Lung microvascular endothelial cell (primary cell): ENCODE measurements at regions not wholly inside any gene's neighbourhood (a gene's known extent, or its start where the extent isn't known, plus 50 kb on each side); places are given as distances from the start of the nearest gene placed in this dataset.

Source experiments
- DNase-seq, 2 donors: peaks; one replicate each; pipeline versions ENCODE4 v3.0.0 to v3.0.0-alpha.2; 2010; ENCODE audit warnings: low read depth in 2 of 2

- no peak for DNase-seq
These were observed 335.7 kb downstream of the GPR37 start for GRCh38 chr7:124429923-124430322.

- DNase-seq: no peak
These were observed 336.8 kb downstream of the GPR37 start for GRCh38 chr7:124428781-124429180.

- no peak for DNase-seq
These were observed 339.0 kb downstream of the GPR37 start for GRCh38 chr7:124426621-124427020.

- no peak for DNase-seq
These were observed 341.7 kb downstream of the GPR37 start for GRCh38 chr7:124423863-124424262.

GRCh38 chr7:124422081-124422480, 343.5 kb downstream of the GPR37 start:
- DNase-seq: no peak

GRCh38 chr7:124420367-124420766, 345.2 kb downstream of the GPR37 start:
- DNase-seq: no peak

- no peak for DNase-seq
These were observed 352.6 kb downstream of the GPR37 start for GRCh38 chr7:124413029-124413428.

- no peak for DNase-seq
These were observed 353.1 kb downstream of the GPR37 start for GRCh38 chr7:124412531-124412930.

GRCh38 chr7:124411796-124412195, 353.8 kb downstream of the GPR37 start:
- no peak for DNase-seq

- DNase-seq: no peak
These were observed 362.0 kb downstream of the GPR37 start for GRCh38 chr7:124403587-124403986.

- DNase-seq: no peak
These were observed 362.5 kb downstream of the GPR37 start for GRCh38 chr7:124403112-124403511.

GRCh38 chr7:124399941-124400340, 365.7 kb downstream of the GPR37 start:
- no peak for DNase-seq

- no peak for DNase-seq
These were observed 366.2 kb upstream of the TMEM229A start for GRCh38 chr7:124398937-124399552.

- no peak for DNase-seq
These were observed 364.3 kb upstream of the TMEM229A start for GRCh38 chr7:124397134-124397533.

GRCh38 chr7:124390301-124390700, 357.4 kb upstream of the TMEM229A start:
- DNase-seq: no peak

- DNase-seq: no peak
These were observed 355.9 kb upstream of the TMEM229A start for GRCh38 chr7:124388751-124389150.

- no peak for DNase-seq
These were observed 354.2 kb upstream of the TMEM229A start for GRCh38 chr7:124387056-124387455.

- no peak for DNase-seq
These were observed 346.4 kb upstream of the TMEM229A start for GRCh38 chr7:124379296-124379695.

- DNase-seq: no peak
These were observed 343.2 kb upstream of the TMEM229A start for GRCh38 chr7:124376111-124376510.

- DNase-seq: no peak
These were observed 342.5 kb upstream of the TMEM229A start for GRCh38 chr7:124375391-124375790.

GRCh38 chr7:124369310-124369709, 336.4 kb upstream of the TMEM229A start:
- no peak for DNase-seq

- DNase-seq: no peak
These were observed 333.3 kb upstream of the TMEM229A start for GRCh38 chr7:124366118-124366517.

GRCh38 chr7:124364283-124364682, 331.4 kb upstream of the TMEM229A start:
- no peak for DNase-seq

- no peak for DNase-seq
These were observed 321.3 kb upstream of the TMEM229A start for GRCh38 chr7:124354201-124354600.
